Fibroblast of lung (primary cell): ENCODE measurements at regions not wholly inside any gene's neighbourhood (a gene's known extent, or its start where the extent isn't known, plus 50 kb on each side); places are given as distances from the start of the nearest gene placed in this dataset.
A peak's percentile ranks its signal among the peaks of the same experiment; 100 is the strongest.

Experiments used
- EZH2 ChIP-seq: IDR thresholded peaks from 2 replicates; pipeline ENCODE4 v1.5.1; 2012; ENCODE audit warnings: low read length, control low read depth, mild to moderate bottlenecking; ENCODE audit errors: missing control alignments
- TF ChIP-seq, protein P1 (sequence below), 2 donors: IDR thresholded peaks in 1 of 2; conservative IDR thresholded peaks in 1 of 2; 1 replicate in 1 of 2; 2 replicates in 1 of 2; pipeline ENCODE4 v1.5.1; 2011 to 2012; ENCODE audit warnings: low read length in 2 of 2, control low read depth in 1 of 2, inconsistent platforms in 1 of 2, low read depth in 1 of 2, mild to moderate bottlenecking in 1 of 2

DNA sequence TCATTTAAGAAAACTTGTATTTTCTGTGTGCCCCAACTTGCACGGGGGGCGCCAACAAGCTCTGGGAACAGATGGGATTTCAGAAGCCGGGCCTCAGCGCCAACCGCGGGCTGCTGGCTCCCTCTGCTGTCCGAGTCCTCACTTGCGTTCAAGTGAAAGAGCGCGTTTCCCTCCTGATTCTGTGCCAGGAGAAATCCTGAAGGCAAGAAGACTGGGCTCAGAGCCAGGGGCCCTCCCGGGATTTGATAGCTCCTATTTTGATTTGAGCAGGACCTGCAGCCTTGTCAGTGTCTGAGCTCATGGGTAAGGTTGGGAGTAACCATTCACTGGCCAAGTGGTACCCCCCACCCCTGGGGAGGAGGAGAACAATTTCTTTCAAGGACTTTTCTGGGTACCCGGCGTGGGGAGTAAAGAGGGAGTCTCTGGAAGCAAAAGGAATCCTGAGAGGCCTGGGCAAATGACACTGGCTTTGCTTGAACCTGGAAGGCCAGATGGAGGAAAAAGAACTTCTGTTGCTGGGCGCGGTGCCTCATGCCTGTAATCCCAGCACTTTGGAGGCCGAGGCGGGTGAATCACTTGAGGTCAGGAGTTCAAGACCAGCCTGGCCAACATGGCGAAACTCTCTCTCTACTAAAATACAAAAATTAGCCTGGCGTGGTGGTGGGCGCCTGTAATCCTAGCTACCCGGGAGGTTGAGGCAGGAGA lies 179.0 kb upstream of the RGS6 start:
- no peak for TF ChIP-seq EZH2
- TF ChIP-seq, protein P1, sequence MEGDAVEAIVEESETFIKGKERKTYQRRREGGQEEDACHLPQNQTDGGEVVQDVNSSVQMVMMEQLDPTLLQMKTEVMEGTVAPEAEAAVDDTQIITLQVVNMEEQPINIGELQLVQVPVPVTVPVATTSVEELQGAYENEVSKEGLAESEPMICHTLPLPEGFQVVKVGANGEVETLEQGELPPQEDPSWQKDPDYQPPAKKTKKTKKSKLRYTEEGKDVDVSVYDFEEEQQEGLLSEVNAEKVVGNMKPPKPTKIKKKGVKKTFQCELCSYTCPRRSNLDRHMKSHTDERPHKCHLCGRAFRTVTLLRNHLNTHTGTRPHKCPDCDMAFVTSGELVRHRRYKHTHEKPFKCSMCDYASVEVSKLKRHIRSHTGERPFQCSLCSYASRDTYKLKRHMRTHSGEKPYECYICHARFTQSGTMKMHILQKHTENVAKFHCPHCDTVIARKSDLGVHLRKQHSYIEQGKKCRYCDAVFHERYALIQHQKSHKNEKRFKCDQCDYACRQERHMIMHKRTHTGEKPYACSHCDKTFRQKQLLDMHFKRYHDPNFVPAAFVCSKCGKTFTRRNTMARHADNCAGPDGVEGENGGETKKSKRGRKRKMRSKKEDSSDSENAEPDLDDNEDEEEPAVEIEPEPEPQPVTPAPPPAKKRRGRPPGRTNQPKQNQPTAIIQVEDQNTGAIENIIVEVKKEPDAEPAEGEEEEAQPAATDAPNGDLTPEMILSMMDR (conservative IDR thresholded peaks at IDR 0.05 in 1 of 2, IDR thresholded peaks at IDR 0.05 in 1 of 2; ENCODE audit: low read depth in 1 of 2, low read length in 2 of 2): peak; percentile 88 to 93
